22Rv1 (cell line): ENCODE measurements at regions not wholly inside any gene's neighbourhood (a gene's known extent, or its start where the extent isn't known, plus 50 kb on each side); places are given as distances from the start of the nearest gene placed in this dataset.
A peak's percentile ranks its signal among the peaks of the same experiment; 100 is the strongest.

Source experiments
- H3K27ac ChIP-seq: fragments of 450-650 bp; 2 replicates; pipeline ENCODE4 v1.5.1; 2017
- ZFX ChIP-seq: fragments of 450-650 bp; IDR thresholded peaks from 2 replicates; pipeline ENCODE4 v1.6.1; 2017; ENCODE audit warnings: antibody characterized with exemption, borderline replicate concordance
- TF ChIP-seq, protein P1 (sequence below): fragments of 450-650 bp; IDR thresholded peaks from 2 replicates; pipeline ENCODE4 v1.5.1; 2017; ENCODE audit warnings: mild to moderate bottlenecking

DNA sequence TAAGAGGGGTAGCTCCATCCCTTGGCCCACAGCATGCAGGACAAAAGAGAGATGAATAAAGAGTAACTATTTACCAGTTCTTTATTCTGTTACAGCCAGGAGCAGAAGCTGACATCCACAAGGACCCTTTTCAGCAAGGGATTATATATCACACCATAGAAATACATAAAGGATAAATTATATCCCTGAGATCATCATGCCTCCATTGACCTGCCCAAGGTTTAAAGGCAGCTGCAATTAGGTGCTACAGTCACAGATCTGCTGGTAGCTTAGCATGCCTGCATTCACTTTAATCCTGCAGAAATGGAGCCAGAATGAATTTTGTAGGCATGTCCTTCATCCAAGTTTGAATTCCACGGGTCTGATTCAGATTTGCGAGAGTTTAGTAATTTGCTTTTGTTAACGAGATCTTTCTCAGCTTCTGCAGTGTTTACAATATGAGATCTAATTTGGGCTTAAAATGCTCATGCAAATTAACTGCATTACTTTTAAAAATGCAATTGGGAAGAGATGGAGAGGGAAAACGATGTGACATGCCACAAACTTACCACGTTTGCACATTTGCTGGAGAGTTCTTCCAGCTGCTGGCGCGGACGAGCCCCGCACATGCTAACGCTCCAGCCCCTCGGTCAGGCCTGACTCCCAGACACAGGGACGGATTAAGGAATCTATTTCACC is 327.0 kb upstream of the NOCT start:
- H3K27ac ChIP-seq, result no peak overlapping the region
- no peak for TF ChIP-seq ZFX
- TF ChIP-seq, protein P1, sequence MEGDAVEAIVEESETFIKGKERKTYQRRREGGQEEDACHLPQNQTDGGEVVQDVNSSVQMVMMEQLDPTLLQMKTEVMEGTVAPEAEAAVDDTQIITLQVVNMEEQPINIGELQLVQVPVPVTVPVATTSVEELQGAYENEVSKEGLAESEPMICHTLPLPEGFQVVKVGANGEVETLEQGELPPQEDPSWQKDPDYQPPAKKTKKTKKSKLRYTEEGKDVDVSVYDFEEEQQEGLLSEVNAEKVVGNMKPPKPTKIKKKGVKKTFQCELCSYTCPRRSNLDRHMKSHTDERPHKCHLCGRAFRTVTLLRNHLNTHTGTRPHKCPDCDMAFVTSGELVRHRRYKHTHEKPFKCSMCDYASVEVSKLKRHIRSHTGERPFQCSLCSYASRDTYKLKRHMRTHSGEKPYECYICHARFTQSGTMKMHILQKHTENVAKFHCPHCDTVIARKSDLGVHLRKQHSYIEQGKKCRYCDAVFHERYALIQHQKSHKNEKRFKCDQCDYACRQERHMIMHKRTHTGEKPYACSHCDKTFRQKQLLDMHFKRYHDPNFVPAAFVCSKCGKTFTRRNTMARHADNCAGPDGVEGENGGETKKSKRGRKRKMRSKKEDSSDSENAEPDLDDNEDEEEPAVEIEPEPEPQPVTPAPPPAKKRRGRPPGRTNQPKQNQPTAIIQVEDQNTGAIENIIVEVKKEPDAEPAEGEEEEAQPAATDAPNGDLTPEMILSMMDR, result no peak

DNA sequence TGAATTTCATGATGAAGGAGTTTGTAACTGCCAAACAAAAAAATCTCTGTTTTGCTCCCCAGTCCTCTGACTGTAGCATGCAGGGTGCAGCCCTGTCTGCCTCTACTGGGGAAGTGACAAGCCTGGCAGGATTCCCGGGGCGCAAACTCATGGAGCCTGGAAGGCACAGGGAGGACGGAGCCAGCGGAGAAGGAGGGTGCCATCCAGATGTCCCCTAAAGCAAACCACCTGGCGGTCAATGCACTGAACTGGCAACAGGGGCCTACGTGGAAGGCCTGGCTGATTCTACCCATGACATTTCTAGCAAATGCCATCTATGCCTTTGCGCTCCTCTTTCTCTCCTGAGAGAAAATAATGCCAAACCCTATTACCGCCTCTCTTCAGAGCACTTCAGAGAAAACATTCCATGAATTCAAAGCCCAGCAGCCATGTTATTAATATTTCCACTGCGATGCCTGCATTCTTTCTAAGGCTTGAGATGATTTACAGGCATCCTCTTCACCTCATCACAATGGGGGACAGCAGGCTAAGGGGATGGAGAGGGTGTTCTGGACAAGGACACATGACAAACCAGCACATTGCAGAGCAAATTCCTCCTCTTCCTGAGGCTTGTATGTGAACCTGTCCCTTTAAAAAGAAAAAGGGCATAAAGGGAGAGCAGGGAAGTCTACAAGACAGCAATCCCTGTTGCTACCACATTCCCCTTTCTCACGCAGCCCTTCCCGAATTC is 329.3 kb upstream of the NOCT start:
- TF ChIP-seq ZFX, result no peak
- TF ChIP-seq, protein P1, result no peak
- H3K27ac ChIP-seq, result no peak overlapping the region

DNA sequence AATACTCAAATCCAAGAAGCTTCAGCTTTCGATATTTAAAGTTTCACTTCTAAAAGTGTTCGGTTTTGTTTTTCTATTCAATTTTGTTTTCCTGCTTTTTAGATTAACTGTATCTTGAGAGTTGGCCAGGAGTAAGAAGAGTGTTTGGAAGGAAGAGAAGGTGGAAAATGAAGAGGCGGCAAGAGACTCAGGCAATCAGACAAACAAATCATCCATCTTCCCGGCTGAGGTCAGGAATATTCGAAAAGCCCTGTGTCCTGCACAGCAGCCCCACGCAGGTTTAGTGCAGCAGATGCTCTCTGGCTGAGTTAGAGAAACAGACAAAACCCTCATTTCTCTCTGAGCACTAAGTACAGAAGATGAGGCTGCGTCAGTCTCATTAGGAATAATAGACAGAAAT is 330.3 kb upstream of the NOCT start:
- no peak for TF ChIP-seq ZFX
- TF ChIP-seq, protein P1, result no peak
- no peak overlapping the region for H3K27ac ChIP-seq

DNA sequence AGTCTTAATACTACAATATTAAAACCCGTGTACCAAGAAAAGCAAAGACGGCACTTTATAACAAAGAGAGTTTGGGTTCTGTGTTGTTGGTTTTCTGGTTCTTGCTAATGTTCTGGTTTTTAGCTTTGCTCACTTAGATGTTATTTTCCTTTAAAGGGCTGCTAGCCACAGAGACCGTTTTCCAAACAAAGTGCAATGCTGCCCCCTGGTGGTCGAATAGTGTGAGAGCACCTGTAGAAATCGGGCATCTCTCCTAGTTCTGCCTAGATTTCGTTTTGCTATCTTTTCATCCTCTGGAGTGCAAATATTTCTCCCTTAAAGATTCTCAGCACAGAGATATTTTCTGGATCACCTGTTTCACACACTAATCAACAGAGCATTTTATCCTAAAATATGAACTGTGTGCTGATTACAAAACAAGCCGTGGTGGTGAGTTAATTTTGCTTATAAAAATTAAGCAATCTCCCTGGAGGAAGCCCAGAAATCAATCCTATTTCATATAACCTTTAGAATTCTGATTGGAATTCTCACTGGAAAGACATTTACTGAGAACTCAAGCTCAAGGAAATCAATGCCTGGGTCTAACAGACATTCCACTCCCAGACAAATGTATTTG is 334.5 kb upstream of the NOCT start:
- no peak overlapping the region for H3K27ac ChIP-seq
- TF ChIP-seq, protein P1, result peak; percentile 81
- no peak for TF ChIP-seq ZFX

DNA sequence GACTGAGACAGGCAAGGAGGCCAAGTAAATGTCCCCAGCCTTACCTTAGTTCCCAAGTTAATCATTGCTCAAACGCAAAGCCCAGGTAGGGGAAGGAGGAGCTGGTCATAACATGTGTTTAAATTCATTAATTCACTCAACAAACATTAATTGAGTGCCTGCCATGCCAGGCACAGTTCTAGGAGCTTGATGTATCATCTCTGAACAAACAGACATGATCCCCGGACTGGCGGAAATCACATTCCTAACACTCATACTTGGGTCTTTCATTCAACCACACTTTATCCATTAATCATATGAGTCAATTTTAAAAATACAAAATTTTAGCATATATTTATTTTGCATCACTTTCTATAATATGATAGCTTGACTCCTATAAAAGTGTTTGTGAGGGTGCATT is 335.3 kb upstream of the NOCT start:
- no peak overlapping the region for H3K27ac ChIP-seq
- TF ChIP-seq ZFX, result no peak
- TF ChIP-seq, protein P1, result no peak

DNA sequence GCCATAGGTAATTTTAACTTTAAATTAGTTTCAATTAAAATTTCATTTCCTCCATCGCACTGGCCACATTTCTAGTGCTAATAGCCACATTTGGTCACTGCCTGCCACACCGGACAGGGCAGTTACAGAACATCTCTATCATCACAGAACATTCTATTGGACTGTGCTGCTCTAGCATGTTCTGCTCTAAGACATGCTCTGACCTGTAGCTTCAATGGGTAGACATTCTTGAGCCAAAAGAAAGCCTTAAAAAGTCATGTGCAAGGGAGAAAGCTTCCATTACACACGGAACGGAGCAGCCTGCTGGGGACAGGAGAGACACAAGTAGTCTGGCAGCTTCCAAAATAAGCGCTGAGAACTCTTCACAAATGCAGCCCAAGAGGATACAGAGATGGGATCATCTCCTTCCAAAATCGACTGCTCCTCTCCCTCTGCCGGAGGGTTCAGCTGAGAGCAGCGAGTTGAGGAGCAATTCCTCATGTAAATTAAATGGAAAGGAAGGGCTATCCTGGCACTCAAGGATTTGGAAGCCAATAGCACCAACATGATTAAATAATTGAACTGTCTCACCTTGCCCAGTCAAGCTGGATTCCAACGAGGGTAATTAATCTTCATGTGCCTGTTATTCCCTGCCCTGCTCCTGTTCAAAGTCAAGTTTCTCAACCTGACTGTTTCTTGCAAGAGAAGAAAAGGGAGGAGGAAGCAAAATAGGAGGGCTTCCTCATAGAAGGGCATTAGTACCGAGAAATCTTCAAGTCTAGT is 336.4 kb upstream of the NOCT start:
- TF ChIP-seq, protein P1, result no peak
- TF ChIP-seq ZFX, result no peak

DNA sequence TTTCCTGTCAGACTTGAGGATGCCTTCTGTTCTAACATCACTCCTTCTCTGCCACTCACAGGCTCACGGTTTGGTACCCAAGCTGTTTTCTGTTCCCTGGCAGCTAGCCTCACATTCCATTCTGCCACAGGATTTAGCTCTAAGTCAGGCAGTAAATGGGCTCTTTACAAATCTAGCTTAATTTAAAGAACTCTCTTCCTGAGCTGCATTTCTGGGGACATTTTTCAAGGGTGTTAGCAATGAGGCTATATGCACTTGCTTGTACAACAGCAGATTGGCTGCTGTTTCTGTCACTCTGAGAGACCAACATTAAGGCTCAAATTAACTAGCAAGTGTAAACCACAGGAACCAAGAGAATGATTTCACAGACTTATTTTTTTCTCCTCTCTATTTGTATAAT is 337.8 kb upstream of the NOCT start:
- no peak for TF ChIP-seq ZFX
- TF ChIP-seq, protein P1, result no peak
- no peak overlapping the region for H3K27ac ChIP-seq

More for the DNA sequence above, 336.4 kb upstream of the NOCT start:
- no peak overlapping the region for H3K27ac ChIP-seq
